ENCODE measurements at regions not wholly inside any gene's neighbourhood (a gene's known extent, or its start where the extent isn't known, plus 50 kb on each side); places are given as distances from the start of the nearest gene placed in this dataset.

DNA sequence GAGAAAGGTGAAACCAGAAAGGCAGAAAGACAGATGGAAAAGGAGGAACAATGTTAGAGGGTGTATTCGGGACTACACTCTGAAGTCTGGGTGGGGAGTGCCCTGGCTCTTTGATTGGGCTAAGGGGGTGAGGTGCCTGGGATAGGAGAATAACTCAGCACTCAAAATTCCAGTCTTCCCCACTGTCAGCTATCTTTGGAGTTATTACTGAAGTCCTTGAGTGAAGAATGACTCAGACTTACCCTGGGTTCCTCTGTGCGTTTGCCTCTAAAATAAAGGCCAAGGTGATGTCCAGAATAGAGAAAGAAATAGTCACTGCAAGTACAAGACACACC lies 151.8 kb upstream of the SERPINE2 start:
- TF ChIP-seq SIN3A (IDR thresholded peaks at IDR 0.05; ENCODE audit: low read depth, low read length): no peak
- TF ChIP-seq, protein P1, sequence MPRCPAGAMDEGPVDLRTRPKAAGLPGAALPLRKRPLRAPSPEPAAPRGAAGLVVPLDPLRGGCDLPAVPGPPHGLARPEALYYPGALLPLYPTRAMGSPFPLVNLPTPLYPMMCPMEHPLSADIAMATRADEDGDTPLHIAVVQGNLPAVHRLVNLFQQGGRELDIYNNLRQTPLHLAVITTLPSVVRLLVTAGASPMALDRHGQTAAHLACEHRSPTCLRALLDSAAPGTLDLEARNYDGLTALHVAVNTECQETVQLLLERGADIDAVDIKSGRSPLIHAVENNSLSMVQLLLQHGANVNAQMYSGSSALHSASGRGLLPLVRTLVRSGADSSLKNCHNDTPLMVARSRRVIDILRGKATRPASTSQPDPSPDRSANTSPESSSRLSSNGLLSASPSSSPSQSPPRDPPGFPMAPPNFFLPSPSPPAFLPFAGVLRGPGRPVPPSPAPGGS (IDR thresholded peaks at IDR 0.05; ENCODE audit: borderline replicate concordance, insufficient read depth, low read depth, low read length, poor library complexity, severe bottlenecking): no peak
- TF ChIP-seq POLR2A (IDR thresholded peaks at IDR 0.05; ENCODE audit: low read depth, low read length): no peak
- TF ChIP-seq, protein P2, sequence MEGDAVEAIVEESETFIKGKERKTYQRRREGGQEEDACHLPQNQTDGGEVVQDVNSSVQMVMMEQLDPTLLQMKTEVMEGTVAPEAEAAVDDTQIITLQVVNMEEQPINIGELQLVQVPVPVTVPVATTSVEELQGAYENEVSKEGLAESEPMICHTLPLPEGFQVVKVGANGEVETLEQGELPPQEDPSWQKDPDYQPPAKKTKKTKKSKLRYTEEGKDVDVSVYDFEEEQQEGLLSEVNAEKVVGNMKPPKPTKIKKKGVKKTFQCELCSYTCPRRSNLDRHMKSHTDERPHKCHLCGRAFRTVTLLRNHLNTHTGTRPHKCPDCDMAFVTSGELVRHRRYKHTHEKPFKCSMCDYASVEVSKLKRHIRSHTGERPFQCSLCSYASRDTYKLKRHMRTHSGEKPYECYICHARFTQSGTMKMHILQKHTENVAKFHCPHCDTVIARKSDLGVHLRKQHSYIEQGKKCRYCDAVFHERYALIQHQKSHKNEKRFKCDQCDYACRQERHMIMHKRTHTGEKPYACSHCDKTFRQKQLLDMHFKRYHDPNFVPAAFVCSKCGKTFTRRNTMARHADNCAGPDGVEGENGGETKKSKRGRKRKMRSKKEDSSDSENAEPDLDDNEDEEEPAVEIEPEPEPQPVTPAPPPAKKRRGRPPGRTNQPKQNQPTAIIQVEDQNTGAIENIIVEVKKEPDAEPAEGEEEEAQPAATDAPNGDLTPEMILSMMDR (IDR thresholded peaks at IDR 0.05 in 2 of 3, conservative IDR thresholded peaks at IDR 0.05 in 1 of 3; ENCODE audit: control insufficient read depth in 2 of 3, extremely low read depth in 1 of 3, insufficient read depth in 1 of 3, low read depth in 3 of 3, low read length in 3 of 3): no peak
- TF ChIP-seq TAF1 (IDR thresholded peaks at IDR 0.05; ENCODE audit: borderline replicate concordance, low read depth, low read length): no peak
- no peak for TF ChIP-seq FOXK2 (IDR thresholded peaks at IDR 0.05)
- TF ChIP-seq ZNF274 (IDR thresholded peaks at IDR 0.05; ENCODE audit: insufficient read depth, insufficient read length): no peak
- no peak for TF ChIP-seq RAD21 (IDR thresholded peaks at IDR 0.05; ENCODE audit: insufficient read depth, low read depth, low read length)
- no peak for TF ChIP-seq ZNF207 (IDR thresholded peaks at IDR 0.05; ENCODE audit: borderline replicate concordance)
- TF ChIP-seq, protein P3, sequence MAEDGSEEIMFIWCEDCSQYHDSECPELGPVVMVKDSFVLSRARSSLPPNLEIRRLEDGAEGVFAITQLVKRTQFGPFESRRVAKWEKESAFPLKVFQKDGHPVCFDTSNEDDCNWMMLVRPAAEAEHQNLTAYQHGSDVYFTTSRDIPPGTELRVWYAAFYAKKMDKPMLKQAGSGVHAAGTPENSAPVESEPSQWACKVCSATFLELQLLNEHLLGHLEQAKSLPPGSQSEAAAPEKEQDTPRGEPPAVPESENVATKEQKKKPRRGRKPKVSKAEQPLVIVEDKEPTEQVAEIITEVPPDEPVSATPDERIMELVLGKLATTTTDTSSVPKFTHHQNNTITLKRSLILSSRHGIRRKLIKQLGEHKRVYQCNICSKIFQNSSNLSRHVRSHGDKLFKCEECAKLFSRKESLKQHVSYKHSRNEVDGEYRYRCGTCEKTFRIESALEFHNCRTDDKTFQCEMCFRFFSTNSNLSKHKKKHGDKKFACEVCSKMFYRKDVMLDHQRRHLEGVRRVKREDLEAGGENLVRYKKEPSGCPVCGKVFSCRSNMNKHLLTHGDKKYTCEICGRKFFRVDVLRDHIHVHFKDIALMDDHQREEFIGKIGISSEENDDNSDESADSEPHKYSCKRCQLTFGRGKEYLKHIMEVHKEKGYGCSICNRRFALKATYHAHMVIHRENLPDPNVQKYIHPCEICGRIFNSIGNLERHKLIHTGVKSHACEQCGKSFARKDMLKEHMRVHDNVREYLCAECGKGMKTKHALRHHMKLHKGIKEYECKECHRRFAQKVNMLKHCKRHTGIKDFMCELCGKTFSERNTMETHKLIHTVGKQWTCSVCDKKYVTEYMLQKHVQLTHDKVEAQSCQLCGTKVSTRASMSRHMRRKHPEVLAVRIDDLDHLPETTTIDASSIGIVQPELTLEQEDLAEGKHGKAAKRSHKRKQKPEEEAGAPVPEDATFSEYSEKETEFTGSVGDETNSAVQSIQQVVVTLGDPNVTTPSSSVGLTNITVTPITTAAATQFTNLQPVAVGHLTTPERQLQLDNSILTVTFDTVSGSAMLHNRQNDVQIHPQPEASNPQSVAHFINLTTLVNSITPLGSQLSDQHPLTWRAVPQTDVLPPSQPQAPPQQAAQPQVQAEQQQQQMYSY (CRISPR knock-in tag; IDR thresholded peaks at IDR 0.05): no peak
- no peak for TF ChIP-seq MYB (IDR thresholded peaks at IDR 0.05; ENCODE audit: borderline replicate concordance, low read depth, low read length)

Measured in GM12878 (cell line).